H9 (cell line): ENCODE measurements at regions not wholly inside any gene's neighbourhood (a gene's known extent, or its start where the extent isn't known, plus 50 kb on each side); places are given as distances from the start of the nearest gene placed in this dataset.

Experiments used
- DNase-seq: peaks from one replicate; pipeline ENCODE4 v3.0.0-alpha.2; 2017
- H2AFZ ChIP-seq: one replicate; pipeline ENCODE4 v1.6.1; 2013; ENCODE audit warnings: mild to moderate bottlenecking, low read length, control low read depth, moderate library complexity
- H2AK5ac ChIP-seq: 2 replicates; pipeline ENCODE4 v1.6.1; 2013; ENCODE audit warnings: low read length, control low read depth, mixed read lengths; ENCODE audit not compliant: insufficient read length
- H2BK120ac ChIP-seq: one replicate; pipeline ENCODE4 v1.6.1; 2013; ENCODE audit warnings: low read depth, mild to moderate bottlenecking, low read length, control low read depth, inconsistent platforms; ENCODE audit not compliant: poor library complexity, severe bottlenecking
- H2BK12ac ChIP-seq: 2 replicates; pipeline ENCODE4 v1.6.1; 2013; ENCODE audit warnings: low read length, control low read depth, mixed read lengths, low read depth; ENCODE audit not compliant: insufficient read length
- H2BK15ac ChIP-seq: 2 replicates; pipeline ENCODE4 v1.6.1; 2013; ENCODE audit warnings: low read depth, low read length, control low read depth
- H2BK20ac ChIP-seq: one replicate; pipeline ENCODE4 v1.6.1; 2013; ENCODE audit warnings: low read depth, mild to moderate bottlenecking, low read length, control low read depth, inconsistent platforms; ENCODE audit not compliant: poor library complexity, severe bottlenecking
- H2BK5ac ChIP-seq: 2 replicates; pipeline ENCODE4 v1.6.1; 2013; ENCODE audit warnings: low read length, control low read depth, mixed read lengths; ENCODE audit not compliant: insufficient read length
- H3K14ac ChIP-seq: 2 replicates; pipeline ENCODE4 v1.6.1; 2013; ENCODE audit warnings: low read length, control low read depth; ENCODE audit not compliant: insufficient read depth
- H3K18ac ChIP-seq: 2 replicates; pipeline ENCODE4 v1.6.1; 2013; ENCODE audit warnings: low read depth, mild to moderate bottlenecking, mixed read lengths, low read length, control low read depth; ENCODE audit not compliant: insufficient read length
- H3K23ac ChIP-seq: 2 replicates; pipeline ENCODE4 v1.6.1; 2013; ENCODE audit warnings: low read length, control low read depth, mixed read lengths, low read depth; ENCODE audit not compliant: insufficient read length
- H3K23me2 ChIP-seq: 2 replicates; pipeline ENCODE4 v1.6.1; 2013; ENCODE audit warnings: low read depth, mild to moderate bottlenecking, mixed read lengths, low read length, control low read depth; ENCODE audit not compliant: insufficient read length, poor library complexity, severe bottlenecking
- H3K27ac ChIP-seq: 2 replicates; pipeline ENCODE4 v1.5.1; 2013; ENCODE audit warnings: low read length, control low read depth, mixed read lengths, low read depth; ENCODE audit not compliant: insufficient read length
- H3K27me3 ChIP-seq: 2 replicates; pipeline ENCODE4 v1.6.1; 2013; ENCODE audit warnings: low read length, control low read depth, inconsistent platforms; ENCODE audit not compliant: insufficient read depth
- H3K4ac ChIP-seq: 2 replicates; pipeline ENCODE4 v1.6.1; 2013; ENCODE audit warnings: low read depth, mild to moderate bottlenecking, control low read depth, inconsistent platforms, low read length, moderate library complexity
- H3K4me1 ChIP-seq: 2 replicates; pipeline ENCODE4 v1.6.1; 2013; ENCODE audit warnings: low read length, control low read depth, inconsistent platforms; ENCODE audit not compliant: insufficient read depth
- H3K4me2 ChIP-seq: 2 replicates; pipeline ENCODE4 v1.6.1; 2013; ENCODE audit warnings: low read length, control low read depth, mixed read lengths; ENCODE audit not compliant: insufficient read length, insufficient read depth
- H3K56ac ChIP-seq: 2 replicates; pipeline ENCODE4 v1.6.1; 2013; ENCODE audit warnings: low read depth, mild to moderate bottlenecking, mixed read lengths, low read length, control low read depth; ENCODE audit not compliant: insufficient read length
- H3K79me1 ChIP-seq: 2 replicates; pipeline ENCODE4 v1.6.1; 2013; ENCODE audit warnings: low read depth, mild to moderate bottlenecking, moderate library complexity, low read length, control low read depth, inconsistent platforms; ENCODE audit not compliant: insufficient read depth, poor library complexity, severe bottlenecking
- H3K79me2 ChIP-seq: 2 replicates; pipeline ENCODE4 v1.6.1; 2013; ENCODE audit warnings: low read length, control low read depth, inconsistent platforms; ENCODE audit not compliant: insufficient read depth
- H3K9ac ChIP-seq: 2 replicates; pipeline ENCODE4 v1.6.1; 2013; ENCODE audit warnings: low read length, control low read depth, mixed read lengths; ENCODE audit not compliant: insufficient read length; ENCODE audit errors: extremely low read depth
- H3K9me3 ChIP-seq: one replicate; pipeline ENCODE4 v1.6.1; 2013; ENCODE audit warnings: low read depth, low read length, inconsistent platforms; ENCODE audit not compliant: control insufficient read depth
- H3T11ph ChIP-seq: one replicate; pipeline ENCODE4 v1.6.1; 2013; ENCODE audit warnings: mild to moderate bottlenecking, low read length, control low read depth, inconsistent platforms
- H4K20me1 ChIP-seq: one replicate; pipeline ENCODE4 v1.6.1; 2013; ENCODE audit not compliant: control insufficient read depth, insufficient read length, insufficient read depth
- H4K5ac ChIP-seq: 2 replicates; pipeline ENCODE4 v1.6.1; 2013; ENCODE audit warnings: low read depth, mild to moderate bottlenecking, mixed read lengths, low read length, control low read depth; ENCODE audit not compliant: insufficient read length
- H4K8ac ChIP-seq: replicated peaks from 2 replicates; pipeline ENCODE4 v1.6.1; 2013; ENCODE audit warnings: low read length, control low read depth, mixed read lengths, low read depth; ENCODE audit not compliant: insufficient read length
- H4K91ac ChIP-seq: 2 replicates; pipeline ENCODE4 v1.6.1; 2013; ENCODE audit warnings: low read depth, mild to moderate bottlenecking, moderate library complexity, mixed read lengths, low read length, control low read depth; ENCODE audit not compliant: insufficient read length
- H3K27ac Mint-ChIP-seq, 3 experiments: 2 replicates in 2 of 3; 3 replicates in 1 of 3; pipeline ENCODE4 v1.8.0; 2020 to 2021; ENCODE audit warnings: mixed read lengths in 3 of 3, mild to moderate bottlenecking in 1 of 3, moderate library complexity in 1 of 3
- H3K27me3 Mint-ChIP-seq: 2 replicates; pipeline ENCODE4 v1.8.0; 2021; ENCODE audit warnings: low read depth, mild to moderate bottlenecking, moderate library complexity, mixed read lengths
- H3K36me3 Mint-ChIP-seq, 3 experiments: 2 replicates in 2 of 3; 3 replicates in 1 of 3; pipeline ENCODE4 v1.8.0; 2020 to 2021; ENCODE audit warnings: low read depth in 3 of 3, mixed read lengths in 3 of 3; ENCODE audit not compliant: insufficient read depth in 1 of 3
- H3K4me1 Mint-ChIP-seq, 2 experiments: 2 replicates each; pipeline ENCODE4 v1.8.0; 2020; ENCODE audit warnings: mixed read lengths in 2 of 2
- H3K4me3 Mint-ChIP-seq, 2 experiments: 2 replicates in 1 of 2; 3 replicates in 1 of 2; pipeline ENCODE4 v1.8.0; 2020 to 2021; ENCODE audit warnings: mild to moderate bottlenecking in 2 of 2, mixed read lengths in 2 of 2, moderate library complexity in 1 of 2
- H3K9me3 Mint-ChIP-seq, 2 experiments: 2 replicates in 1 of 2; 3 replicates in 1 of 2; pipeline ENCODE4 v1.8.0; 2020; ENCODE audit warnings: mild to moderate bottlenecking in 2 of 2, mixed read lengths in 2 of 2, moderate library complexity in 1 of 2
- CTCF ChIP-seq: fragments of 200-600 bp; sonication (generic); conservative IDR thresholded peaks from 3 replicates; pipeline ENCODE4 v1.8.0; 2021; ENCODE audit warnings: antibody characterized with exemption, mild to moderate bottlenecking
- WGBS: extraction: QIAGEN DNeasy Blood & Tissue Kit; methylation state at CpG from one replicate; pipeline ENCODE4 v1.1.7; 2013; ENCODE audit warnings: missing lambda C conversion rate, low lambda C conversion rate, mixed read lengths; ENCODE audit not compliant: insufficient read length; ENCODE audit errors: extremely low coverage; 5-methylcytosine and 5-hydroxymethylcytosine counted together

GRCh38 chr21:41683815-41684214 lies 83.0 kb downstream of the RIPK4 start:
- Histone ChIP-seq H3T11ph (no peak overlapping the region), H3K14ac (no peak overlapping the region), H2BK15ac (no peak overlapping the region), H2BK120ac (no peak overlapping the region), H4K5ac (no peak overlapping the region), H2BK5ac (no peak overlapping the region), H3K4ac (no peak overlapping the region), H3K23me2 (no peaks in the 10 kb centered on the region), H3K23ac (no peak overlapping the region), H3K56ac (no peak overlapping the region), H4K91ac (no peak overlapping the region), H3K9me3 (no peaks in the 10 kb centered on the region), H3K79me1 (no peaks in the 10 kb centered on the region), H4K20me1 (no peaks in the 10 kb centered on the region), H2BK20ac (no peak overlapping the region), H3K9ac (no peak overlapping the region), H2BK12ac (no peak overlapping the region), H3K27ac (no peak overlapping the region), H3K79me2 (no peaks in the 10 kb centered on the region), H4K8ac (no peak overlapping the region), H3K27me3 (no peaks in the 10 kb centered on the region), H3K4me2 (no peak overlapping the region), H3K18ac (no peak overlapping the region), H2AK5ac (no peak overlapping the region), H3K4me1 (no peaks in the 10 kb centered on the region), H2AFZ (no peak overlapping the region)
- TF ChIP-seq CTCF = no peak
- no peak for DNase-seq
- H3K4me1 Mint-ChIP-seq = peaks cover 26 to 47% of the 10 kb centered on the region in 2 experiments
- no CpG with 5 or more reads among the region's 10 CpGs for WGBS
- no peaks in the 10 kb centered on the region; a peak in 1 of 5 replicates for H3K9me3 Mint-ChIP-seq
- H3K27ac Mint-ChIP-seq = no peak overlapping the region
- H3K36me3 Mint-ChIP-seq = no peaks in the 10 kb centered on the region
- H3K4me3 Mint-ChIP-seq = no peak overlapping the region
- H3K27me3 Mint-ChIP-seq = peaks cover 3% of the 10 kb centered on the region; the same call in 1 of the 2 replicates
